A549 (cell line): ENCODE measurements at regions not wholly inside any gene's neighbourhood (a gene's known extent, or its start where the extent isn't known, plus 50 kb on each side); places are given as distances from the start of the nearest gene placed in this dataset.

Experiments
- ATAC-seq, 2 experiments: fragments of 200-7000 bp in 1 of 2; fragments of >200 bp in 1 of 2; cut with Nextera tagmentation in 1 of 2; cut with Tn5 transposase in 1 of 2; 3 replicates each; pipeline versions ENCODE4 v1.8.0 to v1.9.1; 2018 to 2020; ENCODE audit warnings: mild to moderate bottlenecking in 1 of 2, moderate library complexity in 1 of 2
- CTCF ChIA-PET: fragments of 300-600 bp; sonication (Branson Sonifier 250); formaldehyde crosslinking; extraction: SDS; loops from one replicate; lab custom pipeline; 2021; ENCODE audit warnings: antibody characterized with exemption, inconsistent platforms; lab: Yijun Ruan, JAX
- POLR2A ChIA-PET: fragments of 350-600 bp; formaldehyde crosslinking; extraction: SDS; loops from one replicate; lab custom pipeline; 2021; ENCODE audit warnings: antibody characterized with exemption, inconsistent platforms; lab: Yijun Ruan, JAX
- DNase-seq, 2 experiments: peaks; one replicate each; pipeline versions ENCODE4 v3.0.0 to v3.0.0-alpha.2; 2011 to 2016; ENCODE audit warnings: low read depth in 1 of 2, low spot score in 1 of 2
- FAIRE-seq: peaks from 2 replicates; lab custom pipeline; 2011; peaks lifted over from hg19 to GRCh38; lab: Jason Lieb, UNC
- H3K27ac ChIP-seq, 2 experiments: fragments of >200 bp; sonication (Bioruptor Twin); formaldehyde crosslinking; 3 replicates each; pipeline ENCODE4 v1.5.1; 2016 to 2017
- H3K4me1 ChIP-seq: fragments of >200 bp; sonication (Bioruptor Twin); formaldehyde crosslinking; 3 replicates; pipeline ENCODE4 v1.6.1; 2016
- H3K4me2 ChIP-seq: fragments of >200 bp; sonication (Bioruptor Twin); formaldehyde crosslinking; 3 replicates; pipeline ENCODE4 v1.6.1; 2016
- H3K4me3 ChIP-seq: fragments of >200 bp; sonication (Bioruptor Twin); formaldehyde crosslinking; 3 replicates; pipeline ENCODE4 v1.5.1; 2016
- H3K9me3 ChIP-seq: fragments of >200 bp; sonication (Bioruptor Twin); formaldehyde crosslinking; 3 replicates; pipeline ENCODE4 v1.6.1; 2016
- BCL3 ChIP-seq: fragments of >200 bp; sonication (Bioruptor Twin); formaldehyde crosslinking; IDR thresholded peaks from 3 replicates; pipeline ENCODE4 v1.6.1; 2016
- CHD4 ChIP-seq: fragments of 200-600 bp; sonication (generic); IDR thresholded peaks from 2 replicates; pipeline ENCODE4 v1.6.1; 2016; ENCODE audit warnings: antibody characterized with exemption, mild to moderate bottlenecking, borderline replicate concordance
- E2F6 ChIP-seq: IDR thresholded peaks from 2 replicates; pipeline ENCODE4 v1.6.1; 2012; ENCODE audit warnings: low read depth, borderline replicate concordance
- EHF ChIP-seq: fragments of 250-450 bp; sonication (Bioruptor Pico); IDR thresholded peaks from 2 replicates; pipeline ENCODE4 v1.5.0; 2020; ENCODE audit warnings: mild to moderate bottlenecking
- ELK1 ChIP-seq: fragments of 150-350 bp; IDR thresholded peaks from 2 replicates; pipeline ENCODE4 v1.6.1; 2014; ENCODE audit warnings: low read depth, mild to moderate bottlenecking, low read length
- ESRRA ChIP-seq: fragments of 150-350 bp; IDR thresholded peaks from 2 replicates; pipeline ENCODE4 v1.6.1; 2014; ENCODE audit warnings: mild to moderate bottlenecking, low read length, borderline replicate concordance
- HOXB13 ChIP-seq: fragments of 250-450 bp; sonication (Bioruptor Pico); IDR thresholded peaks from 2 replicates; pipeline ENCODE4 v1.5.0; 2020; ENCODE audit warnings: low read depth, mild to moderate bottlenecking, moderate library complexity
- KDM5A ChIP-seq: fragments of 200-600 bp; sonication (generic); IDR thresholded peaks from 2 replicates; pipeline ENCODE4 v1.6.1; 2016; ENCODE audit warnings: antibody characterized with exemption, mild to moderate bottlenecking
- MYC ChIP-seq: IDR thresholded peaks from 2 replicates; pipeline ENCODE4 v1.6.1; 2012; ENCODE audit warnings: mild to moderate bottlenecking, inconsistent platforms, low read length, improper control_type of control experiment, borderline replicate concordance
- NFE2L2 ChIP-seq: fragments of 150-350 bp; conservative IDR thresholded peaks from 2 replicates; pipeline ENCODE4 v1.6.1; 2014; ENCODE audit warnings: low read length
- NR3C1 ChIP-seq: fragments of >200 bp; sonication (Bioruptor Twin); formaldehyde crosslinking; IDR thresholded peaks from 3 replicates; pipeline ENCODE4 v1.6.1; 2017
- POLR2A ChIP-seq: IDR thresholded peaks from 2 replicates; pipeline ENCODE4 v1.6.1; 2012; ENCODE audit warnings: mild to moderate bottlenecking, low read length
- RARB ChIP-seq: fragments of 250-450 bp; sonication (Bioruptor Pico); IDR thresholded peaks from 2 replicates; pipeline ENCODE4 v1.8.0; 2021; ENCODE audit warnings: mild to moderate bottlenecking, moderate library complexity
- REST ChIP-seq: fragments of 200-600 bp; sonication (generic); IDR thresholded peaks from 2 replicates; pipeline ENCODE4 v1.6.1; 2016; ENCODE audit warnings: antibody characterized with exemption, mild to moderate bottlenecking, moderate library complexity
- RFX5 ChIP-seq: fragments of 450-650 bp; IDR thresholded peaks from 2 replicates; pipeline ENCODE4 v1.7.1; 2014; ENCODE audit warnings: antibody characterized with exemption, mild to moderate bottlenecking, moderate library complexity
- USF2 ChIP-seq: fragments of 450-650 bp; IDR thresholded peaks from 2 replicates; pipeline ENCODE4 v1.6.1; 2014; ENCODE audit warnings: antibody characterized with exemption
- ZFP36 ChIP-seq: fragments of 450-650 bp; IDR thresholded peaks from 2 replicates; pipeline ENCODE4 v1.6.1; 2014; ENCODE audit warnings: borderline replicate concordance; ENCODE audit not compliant: partially characterized antibody
- WGBS: methylation state at CpG from one replicate; pipeline ENCODE4 v1.1.6; 2017; ENCODE audit errors: missing lambda C conversion rate; 5-methylcytosine and 5-hydroxymethylcytosine counted together

- CTCF ChIA-PET: no interaction called here
Measured at GRCh38 chr13:51021811-51022210, 89.3 kb downstream of the C13orf42 start.

GRCh38 chr13:51020600-51020999, 90.5 kb downstream of the C13orf42 start:
- WGBS: 86% methylated on average over 8 of the region's 8 CpGs
- Histone ChIP-seq H3K4me3 (no peak overlapping the region), H3K4me1 (no peaks in the 10 kb centered on the region), H3K27ac (no peak overlapping the region), H3K4me2 (no peak overlapping the region), H3K9me3 (peaks cover 4% of the 10 kb centered on the region; the same call in 1 of the 3 replicates)
- ChIA-PET POLR2A (no interaction called here), CTCF (no interaction called here)
- TF ChIP-seq ELK1 (no peak), RFX5 (no peak), USF2 (no peak), RARB (no peak), BCL3 (no peak), EHF (CRISPR knock-in tag) (no peak), NR3C1 (no peak), E2F6 (no peak), CHD4 (no peak), HOXB13 (CRISPR knock-in tag) (no peak)
- DNase-seq (no peak), FAIRE-seq (no peak), ATAC-seq (no peak)

More at GRCh38 chr13:51021811-51022210, 89.3 kb downstream of the C13orf42 start:
- POLR2A ChIA-PET: no interaction called here
- no peak for ATAC-seq
- 82% methylated on average over 3 of the region's 3 CpGs for WGBS
- Histone ChIP-seq H3K4me2 (no peak overlapping the region), H3K4me1 (no peaks in the 10 kb centered on the region)
- no peak for TF ChIP-seq MYC
- TF ChIP-seq, all 56 proteins: peak for 0
- no peak overlapping the region for H3K4me3 ChIP-seq
- no peak for DNase-seq
- H3K9me3 ChIP-seq: peaks cover 4% of the 10 kb centered on the region; the same call in 1 of the 3 replicates
- no peak for FAIRE-seq
- no peak overlapping the region for H3K27ac ChIP-seq

- WGBS: 71% methylated on average over 5 of the region's 5 CpGs
- DNase-seq: no peak
Measured at GRCh38 chr13:51019026-51019425, 92.0 kb downstream of the C13orf42 start.

GRCh38 chr13:51017516-51017915, 93.6 kb downstream of the C13orf42 start:
- FAIRE-seq (no peak), DNase-seq (no peak), ATAC-seq (no peak)
- no peak overlapping the region for H3K27ac ChIP-seq
- WGBS: 83% methylated on average over 1 of the region's 1 CpG
- POLR2A ChIA-PET: no interaction called here
- CTCF ChIA-PET: interaction anchor here (1.0 to 1.9 kb wide), 2 partner anchors 14 to 269 kb away, joined by 3 to 7 read pairs; no protein-coding TSS in a partner anchor
- no peaks in the 10 kb centered on the region for H3K4me1 ChIP-seq
- 0 out of 3 replicates have a peak, but pooled peaks cover 3% of the 10 kb centered on the region for H3K9me3 ChIP-seq
- no peak overlapping the region for H3K4me3 ChIP-seq
- H3K4me2 ChIP-seq: no peak overlapping the region
- TF ChIP-seq ESRRA: no peak
- TF ChIP-seq NFE2L2: no peak
- TF ChIP-seq ZFP36: no peak
- TF ChIP-seq POLR2A: no peak
- TF ChIP-seq REST: no peak
- TF ChIP-seq, all 56 proteins: peak for 0

More at GRCh38 chr13:51019026-51019425, 92.0 kb downstream of the C13orf42 start:
- ATAC-seq: no peak
- ChIA-PET CTCF (no interaction called here), POLR2A (no interaction called here)
- H3K4me3 ChIP-seq: no peak overlapping the region
- TF ChIP-seq KDM5A: no peak
- peaks cover 4% of the 10 kb centered on the region; the same call in 1 of the 3 replicates for H3K9me3 ChIP-seq
- H3K4me1 ChIP-seq: no peaks in the 10 kb centered on the region
- no peak for FAIRE-seq
- H3K27ac ChIP-seq: no peak overlapping the region
- no peak overlapping the region for H3K4me2 ChIP-seq
